GM12875 (cell line): ENCODE measurements at regions not wholly inside any gene's neighbourhood (a gene's known extent, or its start where the extent isn't known, plus 50 kb on each side); places are given as distances from the start of the nearest gene placed in this dataset.
"Not testable (repeated sequence)": the region's sequence is repeated elsewhere in the genome, so short reads cannot be mapped to it uniquely, and the experiment has no call there.

Experiments
- H3K4me3 ChIP-seq: one replicate; pipeline ENCODE4 v1.5.1; 2011; ENCODE audit warnings: low read depth, low read length, control low read depth
- CTCF ChIP-seq: IDR thresholded peaks from 2 replicates; pipeline ENCODE4 v1.5.1; 2011; ENCODE audit warnings: low read depth, mild to moderate bottlenecking, control low read depth, inconsistent platforms, low read length, moderate library complexity, borderline replicate concordance; ENCODE audit not compliant: insufficient read depth

- no peak for TF ChIP-seq CTCF
- H3K4me3 ChIP-seq, result no peak overlapping the region
Observed at GRCh38 chr2:63743170-63743981, 98.3 kb upstream of the UGP2 start.

- no peak overlapping the region for H3K4me3 ChIP-seq
- TF ChIP-seq CTCF, result no peak
Observed at GRCh38 chr2:63743982-63744966, 97.4 kb upstream of the UGP2 start.

GRCh38 chr2:63746548-63746947, 95.1 kb upstream of the UGP2 start:
- H3K4me3 ChIP-seq, result not testable (repeated sequence)

- H3K4me3 ChIP-seq, result no peak overlapping the region
- TF ChIP-seq CTCF, result no peak
Observed at GRCh38 chr2:63751901-63752300, 89.8 kb upstream of the UGP2 start.

GRCh38 chr2:63755216-63755615, 86.5 kb upstream of the UGP2 start:
- no peak overlapping the region for H3K4me3 ChIP-seq
- no peak for TF ChIP-seq CTCF

GRCh38 chr2:63755965-63756364, 85.7 kb upstream of the UGP2 start:
- no peak for TF ChIP-seq CTCF
- no peak overlapping the region for H3K4me3 ChIP-seq

GRCh38 chr2:63763391-63763941, 78.2 kb upstream of the UGP2 start:
- no peak for TF ChIP-seq CTCF
- no peak overlapping the region for H3K4me3 ChIP-seq
